HEK293T (cell line): ENCODE measurements at regions not wholly inside any gene's neighbourhood (a gene's known extent, or its start where the extent isn't known, plus 50 kb on each side); places are given as distances from the start of the nearest gene placed in this dataset.

ENCODE experiments used
- FOXM1 ChIP-seq: fragments of 450-650 bp; IDR thresholded peaks from 2 replicates; pipeline ENCODE4 v1.6.1; 2017; ENCODE audit warnings: mild to moderate bottlenecking, borderline replicate concordance
- SP1 ChIP-seq: fragments of 450-650 bp; IDR thresholded peaks from 2 replicates; pipeline ENCODE4 v1.6.1; 2017
- TARDBP ChIP-seq: fragments of 450-650 bp; IDR thresholded peaks from 2 replicates; pipeline ENCODE4 v1.6.1; 2016

DNA sequence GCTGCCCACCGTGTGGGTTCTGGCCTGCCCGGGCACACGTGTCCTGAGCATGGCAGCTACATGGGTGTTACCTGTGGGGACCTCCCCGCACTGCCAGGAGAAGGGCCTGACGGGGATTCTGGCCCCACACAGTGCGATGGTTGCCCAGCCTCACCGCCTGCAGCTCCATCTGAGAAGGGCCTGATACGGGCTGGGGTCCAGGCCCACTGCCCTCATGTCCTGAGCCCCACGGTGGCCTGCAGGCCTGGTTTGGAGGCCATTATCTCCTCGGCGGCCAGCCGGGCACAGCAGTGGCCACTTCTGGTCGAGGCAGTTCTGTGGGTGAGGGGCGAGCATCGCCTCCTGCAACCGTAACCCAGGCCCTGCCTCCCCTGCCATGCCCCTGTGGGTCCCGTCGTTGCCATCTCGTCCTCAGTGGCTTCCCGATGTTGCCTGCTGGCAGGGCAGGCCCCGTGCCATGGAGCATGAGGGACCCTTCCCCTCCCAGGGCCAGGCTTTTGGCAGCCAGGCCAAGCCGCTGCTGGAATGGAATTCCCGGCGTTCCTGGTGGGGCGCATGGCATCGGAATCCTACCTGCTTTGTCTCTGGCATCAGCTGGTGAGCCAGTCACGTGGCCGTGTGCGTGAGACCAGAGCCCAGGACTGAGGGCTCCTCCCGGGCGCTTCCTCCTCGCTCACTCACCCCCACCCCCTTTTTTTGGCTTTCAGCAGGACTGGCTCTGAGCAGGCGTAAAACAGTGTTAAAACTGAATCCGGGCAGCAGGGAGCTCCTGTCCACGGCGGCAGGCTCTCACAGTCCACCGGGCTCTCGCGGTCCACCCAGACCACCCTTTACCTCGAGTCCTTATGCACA is 71.9 kb upstream of the PPARA start:
- TF ChIP-seq SP1 (no peak), FOXM1 (no peak), TARDBP (no peak)
